Uterus (tissue), 2 donors: ENCODE measurements at regions not wholly inside any gene's neighbourhood (a gene's known extent, or its start where the extent isn't known, plus 50 kb on each side); places are given as distances from the start of the nearest gene placed in this dataset.
"Not testable (repeated sequence)": the region's sequence is repeated elsewhere in the genome, so short reads cannot be mapped to it uniquely, and the experiment has no call there.

Source experiments
- CTCF ChIP-seq, 4 experiments: fragments of 200-600 bp in 2 of 4; fragments of 450-650 bp in 2 of 4; sonication (generic) in 2 of 4; IDR thresholded peaks; one replicate each; pipeline ENCODE4 v1.5.1; 2016 to 2019; ENCODE audit warnings: antibody characterized with exemption in 4 of 4, mild to moderate bottlenecking in 2 of 4, moderate library complexity in 1 of 4
- POLR2A ChIP-seq, 2 donors: fragments of 450-650 bp; IDR thresholded peaks; one replicate each; pipeline ENCODE4 v1.6.1; 2016; ENCODE audit warnings: antibody characterized with exemption in 2 of 2, mild to moderate bottlenecking in 1 of 2, moderate library complexity in 1 of 2

GRCh38 chr22:11313040-11313759, 4214.8 kb upstream of the OR11H1 start:
- TF ChIP-seq CTCF, POLR2A (IDR thresholded peaks at IDR 0.05): not testable (repeated sequence)
